HG03378 (cell line): ENCODE measurements at regions not wholly inside any gene's neighbourhood (a gene's known extent, or its start where the extent isn't known, plus 50 kb on each side); places are given as distances from the start of the nearest gene placed in this dataset.

Experiments used
- ATAC-seq: cut with Tn5 transposase; IDR thresholded peaks from one replicate; pipeline ENCODE4 v1.9.1; 2021; ENCODE audit warnings: mild to moderate bottlenecking, moderate library complexity; ENCODE audit not compliant: unreplicated experiment

GRCh38 chr20:22781869-22782268, 197.5 kb upstream of the FOXA2 start:
- ATAC-seq: no peak

- no peak for ATAC-seq
These were observed 205.3 kb upstream of the FOXA2 start for GRCh38 chr20:22789676-22790075.

- ATAC-seq: no peak
These were observed 207.0 kb upstream of the FOXA2 start for GRCh38 chr20:22791396-22791795.

GRCh38 chr20:22791877-22792525, 207.6 kb upstream of the FOXA2 start:
- no peak for ATAC-seq

- ATAC-seq: no peak
These were observed 209.8 kb upstream of the FOXA2 start for GRCh38 chr20:22794200-22794599.

GRCh38 chr20:22795433-22795832, 211.1 kb upstream of the FOXA2 start:
- no peak for ATAC-seq

- ATAC-seq: no peak
These were observed 211.5 kb upstream of the FOXA2 start for GRCh38 chr20:22795871-22796270.

GRCh38 chr20:22796469-22797077, 212.2 kb upstream of the FOXA2 start:
- no peak for ATAC-seq

GRCh38 chr20:22797103-22797502, 212.7 kb upstream of the FOXA2 start:
- ATAC-seq: no peak

- no peak for ATAC-seq
These were observed 215.3 kb upstream of the FOXA2 start for GRCh38 chr20:22799687-22800086.

- no peak for ATAC-seq
These were observed 215.8 kb upstream of the FOXA2 start for GRCh38 chr20:22800129-22800528.

- ATAC-seq: no peak
These were observed 217.2 kb upstream of the FOXA2 start for GRCh38 chr20:22801528-22801927.

- no peak for ATAC-seq
These were observed 217.9 kb upstream of the FOXA2 start for GRCh38 chr20:22802296-22802695.

- ATAC-seq: no peak
These were observed 220.8 kb upstream of the FOXA2 start for GRCh38 chr20:22805219-22805618.

GRCh38 chr20:22805996-22806395, 221.6 kb upstream of the FOXA2 start:
- ATAC-seq: no peak

GRCh38 chr20:22807045-22807444, 222.7 kb upstream of the FOXA2 start:
- ATAC-seq: no peak

- ATAC-seq: no peak
These were observed 223.4 kb upstream of the FOXA2 start for GRCh38 chr20:22807646-22808244.

- no peak for ATAC-seq
These were observed 224.3 kb upstream of the FOXA2 start for GRCh38 chr20:22808628-22809027.

- no peak for ATAC-seq
These were observed 225.1 kb upstream of the SSTR4 start for GRCh38 chr20:22810030-22810429.

GRCh38 chr20:22810626-22811569, 224.2 kb upstream of the SSTR4 start:
- no peak for ATAC-seq

- ATAC-seq: no peak
These were observed 220.5 kb upstream of the SSTR4 start for GRCh38 chr20:22814471-22815205.
